SK-N-SH treated with all-trans-retinoic acid at 6 μM for 48 hours (cell line): ENCODE measurements at regions not wholly inside any gene's neighbourhood (a gene's known extent, or its start where the extent isn't known, plus 50 kb on each side); places are given as distances from the start of the nearest gene placed in this dataset.

Experiments
- ATAC-seq: fragments of 200-7000 bp; cut with Tn5 transposase; 3 replicates; pipeline ENCODE4 v1.9.1; 2020; ENCODE audit warnings: mild to moderate bottlenecking, moderate library complexity
- BACH2 ChIP-seq: fragments of 250-450 bp; sonication (Bioruptor Pico); IDR thresholded peaks from 2 replicates; pipeline ENCODE4 v1.9.0; 2021; ENCODE audit warnings: mild to moderate bottlenecking, borderline replicate concordance
- CSDC2 ChIP-seq: fragments of 250-450 bp; sonication (Bioruptor Pico); IDR thresholded peaks from 2 replicates; pipeline ENCODE4 v1.5.0; 2020; ENCODE audit warnings: mild to moderate bottlenecking, moderate library complexity
- CSRNP3 ChIP-seq: fragments of 250-450 bp; sonication (Bioruptor Pico); IDR thresholded peaks from 2 replicates; pipeline ENCODE4 v1.5.1; 2021; ENCODE audit warnings: mild to moderate bottlenecking, moderate library complexity
- ESRRG ChIP-seq: fragments of 250-450 bp; sonication (Bioruptor Pico); IDR thresholded peaks from 2 replicates; pipeline ENCODE4 v1.6.1; 2021; ENCODE audit warnings: mild to moderate bottlenecking
- GLIS3 ChIP-seq: fragments of 250-450 bp; sonication (Bioruptor Pico); IDR thresholded peaks from 2 replicates; pipeline ENCODE4 v1.5.0; 2020; ENCODE audit warnings: mild to moderate bottlenecking, moderate library complexity
- OSR1 ChIP-seq: fragments of 250-450 bp; sonication (Bioruptor Pico); IDR thresholded peaks from 2 replicates; pipeline ENCODE4 v1.8.0; 2022; ENCODE audit warnings: moderate library complexity, mild to moderate bottlenecking, inconsistent platforms
- PATZ1 ChIP-seq: fragments of 250-450 bp; sonication (Bioruptor Pico); IDR thresholded peaks from 2 replicates; pipeline ENCODE4 v1.8.0; 2020; ENCODE audit warnings: mild to moderate bottlenecking, moderate library complexity, borderline replicate concordance
- POU6F1 ChIP-seq: fragments of 250-450 bp; sonication (Bioruptor Pico); IDR thresholded peaks from 2 replicates; pipeline ENCODE4 v1.8.0; 2021; ENCODE audit warnings: low read depth, mild to moderate bottlenecking, moderate library complexity, borderline replicate concordance
- PPARA ChIP-seq: fragments of 250-450 bp; sonication (Bioruptor Pico); IDR thresholded peaks from 2 replicates; pipeline ENCODE4 v1.5.0; 2020; ENCODE audit warnings: mild to moderate bottlenecking, borderline replicate concordance
- RARB ChIP-seq: fragments of 250-450 bp; sonication (Bioruptor Pico); IDR thresholded peaks from 2 replicates; pipeline ENCODE4 v1.8.0; 2021; ENCODE audit warnings: mild to moderate bottlenecking, moderate library complexity
- SNAI2 ChIP-seq: fragments of 250-450 bp; sonication (Bioruptor Pico); IDR thresholded peaks from 2 replicates; pipeline ENCODE4 v1.5.0; 2020; ENCODE audit warnings: mild to moderate bottlenecking, moderate library complexity
- TCF4 ChIP-seq: fragments of 250-450 bp; sonication (Bioruptor Pico); IDR thresholded peaks from 2 replicates; pipeline ENCODE4 v1.8.0; 2021; ENCODE audit warnings: mild to moderate bottlenecking, moderate library complexity, borderline replicate concordance
- TOX ChIP-seq: fragments of 250-450 bp; sonication (Bioruptor Pico); IDR thresholded peaks from 2 replicates; pipeline ENCODE4 v1.8.0; 2021; ENCODE audit warnings: mild to moderate bottlenecking, moderate library complexity, borderline replicate concordance
- TSHZ2 ChIP-seq: fragments of 250-450 bp; sonication (Bioruptor Pico); IDR thresholded peaks from 2 replicates; pipeline ENCODE4 v1.5.0; 2020; ENCODE audit warnings: mild to moderate bottlenecking, moderate library complexity
- ZC3H10 ChIP-seq: fragments of 250-450 bp; sonication (Bioruptor Pico); IDR thresholded peaks from 2 replicates; pipeline ENCODE4 v1.5.1; 2021; ENCODE audit warnings: mild to moderate bottlenecking, moderate library complexity
- ZFP3 ChIP-seq: fragments of 250-450 bp; sonication (Bioruptor Pico); IDR thresholded peaks from 2 replicates; pipeline ENCODE4 v1.5.0; 2020; ENCODE audit warnings: mild to moderate bottlenecking, moderate library complexity
- ZFP30 ChIP-seq: fragments of 450-650 bp; formaldehyde crosslinking; IDR thresholded peaks from 2 replicates; pipeline ENCODE4 v1.5.0; 2022; ENCODE audit warnings: mild to moderate bottlenecking, moderate library complexity
- ZNF565 ChIP-seq: fragments of 450-650 bp; formaldehyde crosslinking; conservative IDR thresholded peaks from 2 replicates; pipeline ENCODE4 v1.5.0; 2020; ENCODE audit warnings: low read depth, mild to moderate bottlenecking, moderate library complexity
- ZNF70 ChIP-seq: fragments of 450-650 bp; formaldehyde crosslinking; IDR thresholded peaks from 2 replicates; pipeline ENCODE4 v1.5.0; 2020; ENCODE audit warnings: mild to moderate bottlenecking, moderate library complexity
- ZNF8 ChIP-seq: fragments of 450-650 bp; formaldehyde crosslinking; IDR thresholded peaks from 2 replicates; pipeline ENCODE4 v1.5.0; 2020; ENCODE audit warnings: mild to moderate bottlenecking, moderate library complexity
- TF ChIP-seq, protein P1 (sequence below): fragments of 250-450 bp; sonication (Bioruptor Pico); IDR thresholded peaks from 2 replicates; pipeline ENCODE4 v1.5.1; 2020; ENCODE audit warnings: low read depth, mild to moderate bottlenecking, moderate library complexity

DNA sequence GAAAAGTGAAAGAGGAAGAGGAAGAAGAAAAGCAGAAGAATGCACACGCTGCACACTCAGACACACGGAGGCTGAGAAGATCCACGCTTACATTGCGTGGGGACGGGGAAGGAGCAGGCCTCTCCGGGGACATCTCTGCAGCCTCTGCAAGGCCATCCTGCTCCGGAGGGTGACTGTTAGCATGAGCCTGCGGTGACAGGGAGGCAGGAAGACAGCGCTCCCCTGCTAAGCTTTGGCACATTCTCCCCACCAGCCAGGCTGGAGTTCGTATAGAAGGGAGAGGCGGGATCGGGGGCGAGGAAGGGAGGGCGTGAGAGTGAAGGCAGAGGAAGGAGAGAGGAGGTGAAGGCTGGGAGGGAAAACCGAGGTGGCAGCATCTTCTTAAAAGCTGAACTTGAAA is 366.0 kb upstream of the SHH start:
- no peak for ATAC-seq
- TF ChIP-seq GLIS3 (CRISPR knock-in tag) = no peak
- no peak for TF ChIP-seq ZFP3 (CRISPR knock-in tag)
- TF ChIP-seq POU6F1 (CRISPR knock-in tag) = no peak
- TF ChIP-seq TCF4 (CRISPR knock-in tag) = no peak
- no peak for TF ChIP-seq BACH2 (CRISPR knock-in tag)
- TF ChIP-seq CSDC2 (CRISPR knock-in tag) = no peak
- TF ChIP-seq RARB = no peak

- ATAC-seq = no peak
- TF ChIP-seq PPARA (CRISPR knock-in tag) (no peak), OSR1 (CRISPR knock-in tag) (no peak), PATZ1 (no peak), TOX (CRISPR knock-in tag) (no peak), TSHZ2 (CRISPR knock-in tag) (no peak), ZNF8 (CRISPR knock-in tag) (no peak), TCF4 (CRISPR knock-in tag) (no peak), ZNF565 (CRISPR knock-in tag) (no peak), CSDC2 (CRISPR knock-in tag) (no peak), ZC3H10 (CRISPR knock-in tag) (no peak), GLIS3 (CRISPR knock-in tag) (no peak), ZFP3 (CRISPR knock-in tag) (no peak), ZFP30 (CRISPR knock-in tag) (no peak), ESRRG (CRISPR knock-in tag) (no peak), ZNF70 (CRISPR knock-in tag) (no peak)
- TF ChIP-seq, protein P1, sequence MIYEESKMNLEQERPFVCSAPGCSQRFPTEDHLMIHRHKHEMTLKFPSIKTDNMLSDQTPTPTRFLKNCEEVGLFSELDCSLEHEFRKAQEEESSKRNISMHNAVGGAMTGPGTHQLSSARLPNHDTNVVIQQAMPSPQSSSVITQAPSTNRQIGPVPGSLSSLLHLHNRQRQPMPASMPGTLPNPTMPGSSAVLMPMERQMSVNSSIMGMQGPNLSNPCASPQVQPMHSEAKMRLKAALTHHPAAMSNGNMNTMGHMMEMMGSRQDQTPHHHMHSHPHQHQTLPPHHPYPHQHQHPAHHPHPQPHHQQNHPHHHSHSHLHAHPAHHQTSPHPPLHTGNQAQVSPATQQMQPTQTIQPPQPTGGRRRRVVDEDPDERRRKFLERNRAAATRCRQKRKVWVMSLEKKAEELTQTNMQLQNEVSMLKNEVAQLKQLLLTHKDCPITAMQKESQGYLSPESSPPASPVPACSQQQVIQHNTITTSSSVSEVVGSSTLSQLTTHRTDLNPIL (CRISPR knock-in tag) = no peak
Measured at GRCh38 chr7:156177422-156178055, 365.3 kb upstream of the SHH start.

GRCh38 chr7:156176039-156176438 is 363.8 kb upstream of the SHH start:
- no peak for ATAC-seq
- TF ChIP-seq CSRNP3 (CRISPR knock-in tag) (no peak), BACH2 (CRISPR knock-in tag) (no peak), PATZ1 (no peak), SNAI2 (CRISPR knock-in tag) (no peak), ZC3H10 (CRISPR knock-in tag) (no peak), POU6F1 (CRISPR knock-in tag) (no peak), RARB (no peak), ZFP3 (CRISPR knock-in tag) (no peak), GLIS3 (CRISPR knock-in tag) (no peak), TOX (CRISPR knock-in tag) (no peak), PPARA (CRISPR knock-in tag) (no peak), TCF4 (CRISPR knock-in tag) (no peak), ESRRG (CRISPR knock-in tag) (no peak)
